Stomach (tissue), 4 donors: ENCODE measurements at regions not wholly inside any gene's neighbourhood (a gene's known extent, or its start where the extent isn't known, plus 50 kb on each side); places are given as distances from the start of the nearest gene placed in this dataset.

ENCODE experiments used
- EP300 ChIP-seq: sonication (generic); formaldehyde crosslinking; IDR thresholded peaks from one replicate; pipeline ENCODE4 v1.6.1; 2017; ENCODE audit warnings: antibody characterized with exemption
- POLR2A ChIP-seq, 4 donors: fragments of 450-650 bp; IDR thresholded peaks; one replicate each; pipeline ENCODE4 v1.6.1; 2016; ENCODE audit warnings: antibody characterized with exemption in 4 of 4, control low read depth in 2 of 4, mild to moderate bottlenecking in 1 of 4, moderate library complexity in 1 of 4
- POLR2AphosphoS5 ChIP-seq, 3 donors: sonication (generic); formaldehyde crosslinking; IDR thresholded peaks; one replicate each; pipeline ENCODE4 v1.6.1; 2016; ENCODE audit warnings: antibody characterized with exemption in 3 of 3
- TF ChIP-seq, protein P1 (sequence below), 7 experiments: fragments of 450-650 bp in 4 of 7; fragments of 200-600 bp in 3 of 7; sonication (generic) in 3 of 7; IDR thresholded peaks; one replicate each; pipeline ENCODE4 v1.5.1; 2016 to 2019; ENCODE audit warnings: antibody characterized with exemption in 7 of 7, control low read depth in 2 of 7, mild to moderate bottlenecking in 1 of 7

DNA sequence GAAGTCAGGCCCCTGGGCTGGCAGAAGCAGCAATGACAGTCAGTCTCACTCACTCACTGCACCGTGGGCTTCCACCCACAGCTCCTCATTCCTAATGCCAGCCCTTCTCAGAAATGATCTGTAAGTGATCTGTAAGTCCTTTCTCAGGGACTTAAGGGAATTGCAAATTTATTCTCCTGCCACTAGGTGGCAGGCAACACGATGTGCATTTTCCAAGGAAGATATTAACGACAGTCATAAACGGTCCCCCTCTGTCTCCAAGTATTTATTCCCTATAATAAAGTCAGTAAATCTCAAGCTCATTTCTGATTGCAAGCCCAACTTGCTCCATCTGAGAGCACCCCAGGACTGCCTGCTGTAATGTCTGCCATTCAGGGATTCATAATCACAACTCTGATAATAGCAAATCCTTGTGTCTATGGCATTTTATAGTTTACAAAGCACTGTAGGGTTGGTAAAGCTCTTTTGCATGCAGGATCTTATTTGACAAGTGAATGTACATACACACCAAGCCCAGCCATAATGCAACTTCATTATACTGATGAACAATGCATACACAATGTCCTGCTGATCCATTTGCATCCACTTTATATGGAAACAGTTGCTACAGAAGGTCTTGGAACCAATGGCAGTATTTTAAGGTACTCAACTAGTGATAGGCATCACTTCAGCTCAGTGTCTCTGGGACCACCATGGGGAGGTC lies 380.5 kb upstream of the CAMK1G start:
- TF ChIP-seq, protein P1, sequence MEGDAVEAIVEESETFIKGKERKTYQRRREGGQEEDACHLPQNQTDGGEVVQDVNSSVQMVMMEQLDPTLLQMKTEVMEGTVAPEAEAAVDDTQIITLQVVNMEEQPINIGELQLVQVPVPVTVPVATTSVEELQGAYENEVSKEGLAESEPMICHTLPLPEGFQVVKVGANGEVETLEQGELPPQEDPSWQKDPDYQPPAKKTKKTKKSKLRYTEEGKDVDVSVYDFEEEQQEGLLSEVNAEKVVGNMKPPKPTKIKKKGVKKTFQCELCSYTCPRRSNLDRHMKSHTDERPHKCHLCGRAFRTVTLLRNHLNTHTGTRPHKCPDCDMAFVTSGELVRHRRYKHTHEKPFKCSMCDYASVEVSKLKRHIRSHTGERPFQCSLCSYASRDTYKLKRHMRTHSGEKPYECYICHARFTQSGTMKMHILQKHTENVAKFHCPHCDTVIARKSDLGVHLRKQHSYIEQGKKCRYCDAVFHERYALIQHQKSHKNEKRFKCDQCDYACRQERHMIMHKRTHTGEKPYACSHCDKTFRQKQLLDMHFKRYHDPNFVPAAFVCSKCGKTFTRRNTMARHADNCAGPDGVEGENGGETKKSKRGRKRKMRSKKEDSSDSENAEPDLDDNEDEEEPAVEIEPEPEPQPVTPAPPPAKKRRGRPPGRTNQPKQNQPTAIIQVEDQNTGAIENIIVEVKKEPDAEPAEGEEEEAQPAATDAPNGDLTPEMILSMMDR (IDR thresholded peaks at IDR 0.05) = peak in 4 of 7 experiments; percentile 45 to 77 (median 65)
- TF ChIP-seq POLR2AphosphoS5 (IDR thresholded peaks at IDR 0.05) (no peak), EP300 (no peak), POLR2A (IDR thresholded peaks at IDR 0.05) (no peak)
